ENCODE measurements at regions not wholly inside any gene's neighbourhood (a gene's known extent, or its start where the extent isn't known, plus 50 kb on each side); places are given as distances from the start of the nearest gene placed in this dataset.
A peak's percentile ranks its signal among the peaks of the same experiment; 100 is the strongest.
"Not testable (repeated sequence)": the region's sequence is repeated elsewhere in the genome, so short reads cannot be mapped to it uniquely, and the experiment has no call there.

GRCh38 chr5:26519245-26519644, 519.1 kb downstream of the CDH9 start:
- H3K9me3 ChIP-seq (ENCODE audit: control insufficient read depth, insufficient read depth, low read length) = no peaks in the 10 kb centered on the region
- H3K4me3 ChIP-seq (ENCODE audit: low read depth, low read length) = no peak overlapping the region
- H3K36me3 ChIP-seq (ENCODE audit: control insufficient read depth, insufficient read depth, low read length) = no peaks in the 10 kb centered on the region
- 63% methylated on average over 3 of the region's 3 CpGs for WGBS (ENCODE audit: insufficient coverage)
- no peak overlapping the region for H3K27ac ChIP-seq (ENCODE audit: low read depth, low read length)
- no peaks in the 10 kb centered on the region for H3K4me1 ChIP-seq (ENCODE audit: control insufficient read depth, insufficient read depth, low read length)
- no peaks in the 10 kb centered on the region for H3K27me3 ChIP-seq (ENCODE audit: control insufficient read depth, insufficient read depth, low read length)
- DNase-seq (ENCODE audit: low read depth in 4 of 6, low spot score in 6 of 6) = no peak

GRCh38 chr5:26518065-26518464, 520.3 kb downstream of the CDH9 start:
- no peak overlapping the region for H3K4me3 ChIP-seq (ENCODE audit: low read depth, low read length)
- peak in 2 of 6 donors; percentile 8 to 13 for DNase-seq (ENCODE audit: low read depth in 4 of 6, low spot score in 6 of 6)
- H3K36me3 ChIP-seq (ENCODE audit: control insufficient read depth, insufficient read depth, low read length) = no peaks in the 10 kb centered on the region
- H3K27ac ChIP-seq (ENCODE audit: low read depth, low read length) = no peak overlapping the region
- H3K27me3 ChIP-seq (ENCODE audit: control insufficient read depth, insufficient read depth, low read length) = no peaks in the 10 kb centered on the region
- H3K4me1 ChIP-seq (ENCODE audit: control insufficient read depth, insufficient read depth, low read length) = no peaks in the 10 kb centered on the region
- no CpG with 5 or more reads among the region's 5 CpGs for whole genome bisulfite sequencing (ENCODE audit: insufficient coverage)
- no peaks in the 10 kb centered on the region for H3K9me3 ChIP-seq (ENCODE audit: control insufficient read depth, insufficient read depth, low read length)

- no CpG with 5 or more reads among the region's 5 CpGs for WGBS (ENCODE audit: insufficient coverage)
- Histone ChIP-seq H3K9me3 (ENCODE audit: control insufficient read depth, insufficient read depth, low read length) (no peaks in the 10 kb centered on the region), H3K36me3 (ENCODE audit: control insufficient read depth, insufficient read depth, low read length) (no peaks in the 10 kb centered on the region), H3K4me3 (ENCODE audit: low read depth, low read length) (no peak overlapping the region), H3K27me3 (ENCODE audit: control insufficient read depth, insufficient read depth, low read length) (no peaks in the 10 kb centered on the region), H3K4me1 (ENCODE audit: control insufficient read depth, insufficient read depth, low read length) (no peaks in the 10 kb centered on the region), H3K27ac (ENCODE audit: low read depth, low read length) (no peak overlapping the region)
- no peak for DNase-seq (ENCODE audit: low read depth in 4 of 6, low spot score in 6 of 6)
Observed at GRCh38 chr5:26498972-26499371, 539.4 kb downstream of the CDH9 start.

GRCh38 chr5:26495437-26495836, 542.9 kb downstream of the CDH9 start:
- H3K9me3 ChIP-seq (ENCODE audit: control insufficient read depth, insufficient read depth, low read length) = peaks cover 2% of the 10 kb centered on the region
- DNase-seq (ENCODE audit: low read depth in 4 of 6, low spot score in 6 of 6) = no peak
- no CpG with 5 or more reads among the region's 2 CpGs for WGBS (ENCODE audit: insufficient coverage)
- H3K4me3 ChIP-seq (ENCODE audit: low read depth, low read length) = no peak overlapping the region
- no peaks in the 10 kb centered on the region for H3K27me3 ChIP-seq (ENCODE audit: control insufficient read depth, insufficient read depth, low read length)
- no peaks in the 10 kb centered on the region for H3K4me1 ChIP-seq (ENCODE audit: control insufficient read depth, insufficient read depth, low read length)
- no peaks in the 10 kb centered on the region for H3K36me3 ChIP-seq (ENCODE audit: control insufficient read depth, insufficient read depth, low read length)
- H3K27ac ChIP-seq (ENCODE audit: low read depth, low read length) = no peak overlapping the region

GRCh38 chr5:26492906-26493459, 545.4 kb downstream of the CDH9 start:
- 50% methylated on average over 1 of the region's 2 CpGs for WGBS (ENCODE audit: insufficient coverage)
- H3K27ac ChIP-seq (ENCODE audit: low read depth, low read length) = no peak overlapping the region
- no peaks in the 10 kb centered on the region for H3K4me1 ChIP-seq (ENCODE audit: control insufficient read depth, insufficient read depth, low read length)
- peaks cover 2% of the 10 kb centered on the region for H3K9me3 ChIP-seq (ENCODE audit: control insufficient read depth, insufficient read depth, low read length)
- H3K27me3 ChIP-seq (ENCODE audit: control insufficient read depth, insufficient read depth, low read length) = no peaks in the 10 kb centered on the region
- no peaks in the 10 kb centered on the region for H3K36me3 ChIP-seq (ENCODE audit: control insufficient read depth, insufficient read depth, low read length)
- DNase-seq (ENCODE audit: low read depth in 4 of 6, low spot score in 6 of 6) = no peak
- no peak overlapping the region for H3K4me3 ChIP-seq (ENCODE audit: low read depth, low read length)

GRCh38 chr5:26487553-26487952, 550.8 kb downstream of the CDH9 start:
- Histone ChIP-seq H3K27ac (ENCODE audit: low read depth, low read length) (no peak overlapping the region), H3K36me3 (ENCODE audit: control insufficient read depth, insufficient read depth, low read length) (no peaks in the 10 kb centered on the region), H3K4me1 (ENCODE audit: control insufficient read depth, insufficient read depth, low read length) (no peaks in the 10 kb centered on the region), H3K4me3 (ENCODE audit: low read depth, low read length) (no peak overlapping the region), H3K27me3 (ENCODE audit: control insufficient read depth, insufficient read depth, low read length) (no peaks in the 10 kb centered on the region), H3K9me3 (ENCODE audit: control insufficient read depth, insufficient read depth, low read length) (no peaks in the 10 kb centered on the region)
- WGBS (ENCODE audit: insufficient coverage) = 87% methylated on average over 3 of the region's 3 CpGs
- no peak for DNase-seq (ENCODE audit: low read depth in 4 of 6, low spot score in 6 of 6)

- no CpG with 5 or more reads among the region's 3 CpGs for WGBS (ENCODE audit: insufficient coverage)
- DNase-seq (ENCODE audit: low read depth in 4 of 6, low spot score in 6 of 6) = peak in 1 of 6 donors; percentile 17
Observed at GRCh38 chr5:26486631-26487030, 551.8 kb downstream of the CDH9 start.

GRCh38 chr5:26485146-26485860, 553.1 kb downstream of the CDH9 start:
- H3K9me3 ChIP-seq (ENCODE audit: control insufficient read depth, insufficient read depth, low read length); H3K4me1 ChIP-seq (ENCODE audit: control insufficient read depth, insufficient read depth, low read length); DNase-seq (ENCODE audit: low read depth in 4 of 6, low spot score in 6 of 6); H3K27me3 ChIP-seq (ENCODE audit: control insufficient read depth, insufficient read depth, low read length); H3K27ac ChIP-seq (ENCODE audit: low read depth, low read length); H3K36me3 ChIP-seq (ENCODE audit: control insufficient read depth, insufficient read depth, low read length); H3K4me3 ChIP-seq (ENCODE audit: low read depth, low read length): not testable (repeated sequence)
- WGBS (ENCODE audit: insufficient coverage) = 95% methylated on average over 46 of the region's 46 CpGs

More at GRCh38 chr5:26486631-26487030, 551.8 kb downstream of the CDH9 start:
- H3K27me3 ChIP-seq (ENCODE audit: control insufficient read depth, insufficient read depth, low read length) = no peaks in the 10 kb centered on the region
- no peaks in the 10 kb centered on the region for H3K9me3 ChIP-seq (ENCODE audit: control insufficient read depth, insufficient read depth, low read length)
- no peak overlapping the region for H3K27ac ChIP-seq (ENCODE audit: low read depth, low read length)
- no peak overlapping the region for H3K4me3 ChIP-seq (ENCODE audit: low read depth, low read length)
- H3K4me1 ChIP-seq (ENCODE audit: control insufficient read depth, insufficient read depth, low read length) = no peaks in the 10 kb centered on the region
- H3K36me3 ChIP-seq (ENCODE audit: control insufficient read depth, insufficient read depth, low read length) = no peaks in the 10 kb centered on the region

- no peaks in the 10 kb centered on the region for H3K9me3 ChIP-seq (ENCODE audit: control insufficient read depth, insufficient read depth, low read length)
- no peaks in the 10 kb centered on the region for H3K27me3 ChIP-seq (ENCODE audit: control insufficient read depth, insufficient read depth, low read length)
- no peak overlapping the region for H3K27ac ChIP-seq (ENCODE audit: low read depth, low read length)
- WGBS (ENCODE audit: insufficient coverage) = 38% methylated on average over 1 of the region's 2 CpGs
- H3K4me3 ChIP-seq (ENCODE audit: low read depth, low read length) = no peak overlapping the region
- peak; percentile 4 to 77 (median 20) for DNase-seq (ENCODE audit: low read depth in 4 of 6, low spot score in 6 of 6)
- H3K4me1 ChIP-seq (ENCODE audit: control insufficient read depth, insufficient read depth, low read length) = no peaks in the 10 kb centered on the region
- H3K36me3 ChIP-seq (ENCODE audit: control insufficient read depth, insufficient read depth, low read length) = no peaks in the 10 kb centered on the region
Observed at GRCh38 chr5:26482810-26483375, 555.5 kb downstream of the CDH9 start.

All from spinal cord (tissue), 9 donors.